ENCODE measurements at regions not wholly inside any gene's neighbourhood (a gene's known extent, or its start where the extent isn't known, plus 50 kb on each side); places are given as distances from the start of the nearest gene placed in this dataset.
"Not testable (repeated sequence)": the region's sequence is repeated elsewhere in the genome, so short reads cannot be mapped to it uniquely, and the experiment has no call there.

- no peak for DNase-seq (ENCODE audit: insufficient read length)
- TF ChIP-seq POLR2A (IDR thresholded peaks at IDR 0.05; ENCODE audit: low read depth, low read length), result no peak
- TF ChIP-seq POLR2AphosphoS5 (IDR thresholded peaks at IDR 0.05; ENCODE audit: low read depth, low read length), result no peak
- no peak for TF ChIP-seq TAF1 (IDR thresholded peaks at IDR 0.05; ENCODE audit: borderline replicate concordance, low read depth, low read length)
- FAIRE-seq, result no peak
Measured at GRCh38 chr1:113205980-113206766, 133.2 kb downstream of the LRIG2 start.

DNA sequence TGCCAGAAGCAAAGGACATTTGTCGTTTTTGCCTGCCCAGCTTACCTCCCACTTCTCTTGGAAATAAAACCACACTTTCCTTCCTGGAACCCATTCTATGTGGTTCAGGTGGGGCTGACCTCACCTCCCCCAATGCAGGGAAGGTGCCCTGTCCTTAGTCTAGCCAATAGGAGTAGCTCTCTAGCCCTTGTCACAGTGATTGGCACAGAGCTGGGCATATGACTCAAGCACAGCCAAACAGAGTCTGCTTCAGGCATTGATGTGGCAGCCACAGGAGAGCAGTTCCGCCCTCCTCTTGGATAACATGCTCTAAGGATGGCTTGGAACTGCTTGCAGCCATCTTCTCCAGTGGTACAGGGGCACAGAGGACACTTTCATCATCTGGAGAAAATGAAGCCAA lies 134.0 kb downstream of the LRIG2 start:
- FAIRE-seq (no peak), DNase-seq (ENCODE audit: insufficient read length) (no peak)
- TF ChIP-seq POLR2A (IDR thresholded peaks at IDR 0.05; ENCODE audit: low read depth, low read length), result no peak
- TF ChIP-seq TAF1 (IDR thresholded peaks at IDR 0.05; ENCODE audit: borderline replicate concordance, low read depth, low read length), result no peak
- no peak for TF ChIP-seq POLR2AphosphoS5 (IDR thresholded peaks at IDR 0.05; ENCODE audit: low read depth, low read length)

DNA sequence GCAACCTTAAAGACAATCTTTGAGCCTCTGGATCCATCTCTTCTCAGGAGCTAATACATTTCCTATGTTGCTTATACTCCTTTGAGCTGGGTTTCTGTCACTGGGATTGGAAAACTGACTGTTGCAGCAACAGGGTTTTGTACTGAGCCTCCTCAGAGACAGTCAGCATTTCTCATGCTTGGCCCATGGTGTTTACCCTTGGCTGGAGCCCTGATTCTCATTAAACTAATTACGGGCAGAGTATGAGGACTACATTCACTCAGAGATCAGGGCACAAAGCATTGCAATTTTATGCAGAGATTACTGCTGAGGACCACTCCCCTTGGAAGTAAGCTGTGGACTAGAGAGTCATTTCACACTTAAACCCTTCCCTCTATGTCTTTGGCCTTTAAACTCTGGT lies 134.5 kb downstream of the LRIG2 start:
- FAIRE-seq, result no peak
- no peak for DNase-seq (ENCODE audit: insufficient read length)
- TF ChIP-seq TAF1 (IDR thresholded peaks at IDR 0.05; ENCODE audit: borderline replicate concordance, low read depth, low read length) (no peak), POLR2A (IDR thresholded peaks at IDR 0.05; ENCODE audit: low read depth, low read length) (no peak), POLR2AphosphoS5 (IDR thresholded peaks at IDR 0.05; ENCODE audit: low read depth, low read length) (no peak)

DNA sequence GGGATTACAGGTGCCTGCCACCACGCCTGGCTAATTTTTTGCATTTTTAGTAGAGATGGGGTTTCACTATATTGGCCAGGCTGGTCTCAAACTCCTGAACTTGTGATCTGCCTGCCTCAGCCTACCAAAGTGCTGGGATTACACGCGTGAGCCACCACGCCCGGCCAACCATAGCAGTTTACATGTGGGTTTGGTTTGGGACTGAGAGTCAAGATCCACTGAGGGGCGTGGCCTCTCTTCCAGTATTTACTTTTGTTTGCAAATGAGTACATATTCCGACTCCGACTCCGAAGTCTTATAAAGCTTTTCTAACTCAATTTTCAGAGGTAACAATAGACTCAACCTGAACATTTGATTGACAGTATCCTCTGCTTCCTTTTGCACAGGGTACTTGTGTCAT lies 135.4 kb downstream of the LRIG2 start:
- not testable (repeated sequence) for DNase-seq (ENCODE audit: insufficient read length); FAIRE-seq

DNA sequence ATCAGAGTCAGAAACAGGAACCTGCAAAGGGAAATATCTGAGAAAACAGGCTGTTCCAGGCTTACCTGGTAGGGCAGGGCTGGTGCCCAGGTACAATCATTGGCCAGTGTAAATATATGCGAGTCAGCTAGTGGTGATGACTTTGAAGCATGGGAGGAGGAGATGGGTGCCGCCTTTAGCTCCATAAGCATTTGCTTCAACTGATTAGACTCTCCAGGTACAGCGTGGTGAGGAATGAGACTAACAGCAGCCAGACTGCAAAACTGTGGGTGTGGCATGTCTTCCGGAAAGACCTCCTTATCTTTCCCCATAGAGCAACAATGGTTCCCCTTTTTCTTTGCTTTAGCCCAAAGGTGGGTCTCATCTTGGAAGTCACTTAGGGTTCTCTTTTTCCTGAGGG lies 137.2 kb downstream of the LRIG2 start:
- no peak for FAIRE-seq
- no peak for DNase-seq (ENCODE audit: insufficient read length)
- no peak for TF ChIP-seq POLR2AphosphoS5 (IDR thresholded peaks at IDR 0.05; ENCODE audit: low read depth, low read length)
- TF ChIP-seq POLR2A (IDR thresholded peaks at IDR 0.05; ENCODE audit: low read depth, low read length), result no peak
- TF ChIP-seq TAF1 (IDR thresholded peaks at IDR 0.05; ENCODE audit: borderline replicate concordance, low read depth, low read length), result no peak

- no peak for DNase-seq (ENCODE audit: insufficient read length)
- FAIRE-seq, result no peak
- no peak for TF ChIP-seq POLR2A (IDR thresholded peaks at IDR 0.05; ENCODE audit: low read depth, low read length)
- no peak for TF ChIP-seq POLR2AphosphoS5 (IDR thresholded peaks at IDR 0.05; ENCODE audit: low read depth, low read length)
- no peak for TF ChIP-seq TAF1 (IDR thresholded peaks at IDR 0.05; ENCODE audit: borderline replicate concordance, low read depth, low read length)
Measured at GRCh38 chr1:113211467-113211866, 138.5 kb downstream of the LRIG2 start.

- FAIRE-seq, result no peak
- DNase-seq (ENCODE audit: insufficient read length), result no peak
- no peak for TF ChIP-seq TAF1 (IDR thresholded peaks at IDR 0.05; ENCODE audit: borderline replicate concordance, low read depth, low read length)
Measured at GRCh38 chr1:113215015-113215414, 142.0 kb downstream of the LRIG2 start.

- FAIRE-seq (no peak), DNase-seq (ENCODE audit: insufficient read length) (no peak)
- TF ChIP-seq POLR2AphosphoS5 (IDR thresholded peaks at IDR 0.05; ENCODE audit: low read depth, low read length) (no peak), POLR2A (IDR thresholded peaks at IDR 0.05; ENCODE audit: low read depth, low read length) (no peak), TAF1 (IDR thresholded peaks at IDR 0.05; ENCODE audit: borderline replicate concordance, low read depth, low read length) (no peak)
Measured at GRCh38 chr1:113216664-113217063, 143.7 kb downstream of the LRIG2 start.

GRCh38 chr1:113217447-113218208 lies 144.6 kb downstream of the LRIG2 start:
- no peak for TF ChIP-seq TAF1 (IDR thresholded peaks at IDR 0.05; ENCODE audit: borderline replicate concordance, low read depth, low read length)
- no peak for TF ChIP-seq POLR2AphosphoS5 (IDR thresholded peaks at IDR 0.05; ENCODE audit: low read depth, low read length)
- TF ChIP-seq POLR2A (IDR thresholded peaks at IDR 0.05; ENCODE audit: low read depth, low read length), result no peak
- no peak for DNase-seq (ENCODE audit: insufficient read length)
- no peak for FAIRE-seq

GRCh38 chr1:113219377-113219776 lies 146.4 kb downstream of the LRIG2 start:
- TF ChIP-seq POLR2AphosphoS5 (IDR thresholded peaks at IDR 0.05; ENCODE audit: low read depth, low read length) (no peak), POLR2A (IDR thresholded peaks at IDR 0.05; ENCODE audit: low read depth, low read length) (no peak), TAF1 (IDR thresholded peaks at IDR 0.05; ENCODE audit: borderline replicate concordance, low read depth, low read length) (no peak)
- no peak for DNase-seq (ENCODE audit: insufficient read length)
- FAIRE-seq, result no peak

- no peak for FAIRE-seq
- DNase-seq (ENCODE audit: insufficient read length), result no peak
Measured at GRCh38 chr1:113219828-113220227, 146.8 kb downstream of the LRIG2 start.

GRCh38 chr1:113223040-113223439 lies 150.0 kb downstream of the LRIG2 start:
- DNase-seq (ENCODE audit: insufficient read length) (no peak), FAIRE-seq (no peak)
- no peak for TF ChIP-seq POLR2AphosphoS5 (IDR thresholded peaks at IDR 0.05; ENCODE audit: low read depth, low read length)
- TF ChIP-seq POLR2A (IDR thresholded peaks at IDR 0.05; ENCODE audit: low read depth, low read length), result no peak
- no peak for TF ChIP-seq TAF1 (IDR thresholded peaks at IDR 0.05; ENCODE audit: borderline replicate concordance, low read depth, low read length)

More at GRCh38 chr1:113219828-113220227, 146.8 kb downstream of the LRIG2 start:
- TF ChIP-seq TAF1 (IDR thresholded peaks at IDR 0.05; ENCODE audit: borderline replicate concordance, low read depth, low read length) (no peak), POLR2AphosphoS5 (IDR thresholded peaks at IDR 0.05; ENCODE audit: low read depth, low read length) (no peak), POLR2A (IDR thresholded peaks at IDR 0.05; ENCODE audit: low read depth, low read length) (no peak)
